ENCODE measurements at regions not wholly inside any gene's neighbourhood (a gene's known extent, or its start where the extent isn't known, plus 50 kb on each side); places are given as distances from the start of the nearest gene placed in this dataset.

DNA sequence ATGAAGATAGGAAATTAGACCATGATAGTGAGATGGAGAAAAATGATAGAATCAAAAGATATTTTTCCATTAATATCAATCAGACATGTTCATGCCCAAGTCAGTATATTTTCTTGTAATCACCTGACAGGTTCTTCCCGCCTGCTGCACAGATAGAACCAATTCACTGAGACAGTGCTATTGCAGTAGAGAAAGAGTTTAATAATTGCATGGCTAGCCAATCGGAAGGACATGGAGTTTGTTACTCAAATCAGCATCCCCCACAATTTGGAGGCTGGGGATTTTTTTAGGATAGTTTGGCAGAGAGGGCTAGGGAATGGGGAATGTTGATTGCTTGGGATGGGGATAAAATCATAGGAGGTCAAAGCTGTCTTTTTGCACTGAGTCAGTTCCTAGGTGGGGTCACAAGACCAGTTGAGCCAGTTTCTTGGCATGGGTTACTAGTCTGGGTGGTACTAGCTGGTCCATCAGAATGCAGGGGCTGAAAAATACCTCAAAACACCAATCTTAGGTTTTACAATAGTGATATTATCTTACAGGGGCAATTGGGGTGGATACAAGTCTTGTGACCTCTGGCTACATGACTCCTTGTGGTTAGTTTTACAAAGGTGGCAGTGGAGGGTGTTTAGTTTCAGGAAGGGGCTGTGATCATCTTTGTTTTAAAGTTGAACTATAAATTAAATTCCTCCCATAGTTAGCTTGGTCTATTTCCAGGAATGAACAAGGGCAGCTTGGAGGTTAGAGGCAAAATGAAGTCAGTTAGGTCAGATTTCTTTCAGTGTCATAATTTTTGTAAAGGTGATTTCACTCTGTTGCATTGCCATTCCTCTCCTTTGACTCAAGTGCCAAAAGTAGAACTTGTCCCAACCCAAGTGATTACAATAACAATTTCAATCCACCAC is 100.3 kb upstream of the PDE5A start:
- no peak for ATAC-seq (ENCODE audit: low FRiP score)
- TF ChIP-seq, protein P1, sequence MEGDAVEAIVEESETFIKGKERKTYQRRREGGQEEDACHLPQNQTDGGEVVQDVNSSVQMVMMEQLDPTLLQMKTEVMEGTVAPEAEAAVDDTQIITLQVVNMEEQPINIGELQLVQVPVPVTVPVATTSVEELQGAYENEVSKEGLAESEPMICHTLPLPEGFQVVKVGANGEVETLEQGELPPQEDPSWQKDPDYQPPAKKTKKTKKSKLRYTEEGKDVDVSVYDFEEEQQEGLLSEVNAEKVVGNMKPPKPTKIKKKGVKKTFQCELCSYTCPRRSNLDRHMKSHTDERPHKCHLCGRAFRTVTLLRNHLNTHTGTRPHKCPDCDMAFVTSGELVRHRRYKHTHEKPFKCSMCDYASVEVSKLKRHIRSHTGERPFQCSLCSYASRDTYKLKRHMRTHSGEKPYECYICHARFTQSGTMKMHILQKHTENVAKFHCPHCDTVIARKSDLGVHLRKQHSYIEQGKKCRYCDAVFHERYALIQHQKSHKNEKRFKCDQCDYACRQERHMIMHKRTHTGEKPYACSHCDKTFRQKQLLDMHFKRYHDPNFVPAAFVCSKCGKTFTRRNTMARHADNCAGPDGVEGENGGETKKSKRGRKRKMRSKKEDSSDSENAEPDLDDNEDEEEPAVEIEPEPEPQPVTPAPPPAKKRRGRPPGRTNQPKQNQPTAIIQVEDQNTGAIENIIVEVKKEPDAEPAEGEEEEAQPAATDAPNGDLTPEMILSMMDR (IDR thresholded peaks at IDR 0.05) = no peak

DNA sequence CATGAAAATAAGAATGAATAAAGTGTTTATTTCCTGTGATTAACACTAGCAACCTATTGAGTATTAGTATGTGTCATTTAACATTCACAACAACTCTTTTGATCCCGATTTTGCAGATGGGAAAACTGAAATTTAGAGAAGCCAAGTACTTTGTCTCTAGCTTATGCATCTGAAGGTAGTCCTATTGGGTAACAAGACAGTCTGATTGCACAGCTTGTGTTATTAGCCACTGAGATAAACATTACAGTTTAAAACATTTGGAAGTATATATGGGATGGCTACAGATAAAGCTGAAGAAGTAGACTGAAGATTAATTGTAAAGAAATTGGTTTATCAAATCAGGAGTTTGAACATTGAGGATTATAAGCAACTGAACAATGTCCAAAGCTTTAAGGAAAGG is 99.6 kb upstream of the PDE5A start:
- DNase-seq (ENCODE audit: low spot score) = no peak
- TF ChIP-seq, protein P1 (IDR thresholded peaks at IDR 0.05) = no peak
- no peak for ATAC-seq (ENCODE audit: low FRiP score)

More for the DNA sequence above, 100.3 kb upstream of the PDE5A start:
- no peak for DNase-seq (ENCODE audit: low spot score)

DNA sequence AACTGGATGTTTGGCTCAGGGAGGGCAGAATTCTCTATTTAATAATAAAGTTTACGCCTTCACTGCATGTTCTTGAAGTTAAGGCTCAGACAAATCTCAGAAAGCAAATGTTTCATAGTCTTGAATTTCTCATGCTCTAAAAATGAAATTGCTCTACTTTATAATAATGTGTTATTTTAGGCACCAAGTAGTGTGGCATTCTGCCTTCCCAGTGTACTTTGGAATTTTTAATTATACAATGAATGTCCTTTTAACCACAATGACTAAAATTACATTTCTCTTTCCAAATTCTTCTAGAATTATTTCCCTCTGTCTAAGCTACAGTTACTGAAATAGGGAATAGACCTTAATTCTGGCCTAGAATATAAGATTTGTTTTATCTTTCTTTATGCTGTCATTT is 97.9 kb upstream of the PDE5A start:
- DNase-seq (ENCODE audit: low spot score) = no peak
- no peak for ATAC-seq (ENCODE audit: low FRiP score)
- TF ChIP-seq, protein P1 (IDR thresholded peaks at IDR 0.05) = no peak

DNA sequence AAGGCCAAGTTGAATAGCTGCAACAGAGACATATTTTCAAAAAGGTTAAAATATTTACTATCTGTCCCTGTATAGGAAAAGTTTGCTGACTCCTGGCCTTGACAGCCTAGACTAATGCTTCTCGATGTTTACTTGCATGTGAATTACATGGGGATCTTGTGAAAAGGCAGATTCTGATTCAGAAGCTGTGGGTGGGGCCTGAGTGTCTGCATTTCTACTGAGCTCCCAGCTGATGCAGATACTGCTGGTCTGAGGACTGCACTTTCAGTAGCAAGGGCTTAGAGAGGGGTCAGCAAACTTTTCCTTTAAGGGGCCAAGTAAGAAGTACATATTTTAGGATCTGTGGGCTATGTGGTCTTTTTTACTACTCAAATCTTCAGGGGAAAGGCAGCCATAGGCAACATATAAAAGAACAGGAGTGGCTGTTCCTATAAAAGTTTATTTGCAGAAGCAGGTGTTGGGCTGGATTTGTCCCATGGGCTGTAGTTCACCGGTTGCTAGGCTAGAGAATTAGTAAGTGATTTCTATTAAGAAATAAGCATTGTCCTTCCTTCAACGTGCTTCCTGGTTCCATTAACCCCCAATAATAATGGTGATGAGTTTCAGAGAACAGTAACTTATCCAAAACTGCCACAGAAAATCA is 97.2 kb upstream of the PDE5A start:
- ATAC-seq (ENCODE audit: low FRiP score) (no peak), DNase-seq (ENCODE audit: low spot score) (no peak)
- TF ChIP-seq, protein P1 (IDR thresholded peaks at IDR 0.05) = no peak

DNA sequence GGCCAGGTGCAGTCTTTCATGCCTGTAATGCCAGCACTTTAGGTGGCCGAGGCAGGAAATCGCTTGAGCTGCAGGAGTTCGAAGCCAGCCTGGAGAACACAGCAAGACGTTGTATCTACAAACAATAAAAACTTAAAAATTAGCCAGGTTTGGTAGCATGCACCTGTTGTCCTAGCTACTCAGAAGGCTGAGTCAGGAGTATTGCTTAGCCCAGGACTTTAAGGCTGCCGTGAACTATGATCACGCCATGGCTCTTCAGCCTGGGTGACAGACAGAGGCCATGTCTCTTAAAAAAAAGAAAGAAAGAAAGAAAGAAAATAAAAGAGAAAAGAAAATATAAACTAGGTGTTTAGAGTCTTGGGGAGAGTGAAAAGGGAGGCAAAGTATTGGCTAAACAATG is 96.4 kb upstream of the PDE5A start:
- ATAC-seq (ENCODE audit: low FRiP score) (no peak), DNase-seq (ENCODE audit: low spot score) (no peak)

DNA sequence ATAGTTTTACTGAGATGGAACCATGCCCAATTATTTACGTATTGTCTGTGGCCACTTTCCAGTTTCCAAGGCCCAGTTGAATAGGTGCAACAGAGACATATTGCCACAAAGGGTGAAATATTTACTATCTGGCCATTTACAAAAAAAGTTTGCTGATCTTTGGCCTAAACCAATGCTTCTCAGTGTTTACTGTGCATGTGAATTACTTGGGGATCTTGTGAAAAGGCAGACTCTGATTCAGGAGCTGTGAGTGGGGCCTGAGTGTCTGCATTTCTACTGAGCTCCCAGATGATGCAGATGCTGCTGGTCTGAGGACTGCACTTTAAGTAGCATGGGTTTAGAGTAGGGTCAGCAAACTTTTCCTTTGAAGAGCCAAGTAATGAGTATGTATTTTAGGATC is 94.1 kb upstream of the PDE5A start:
- ATAC-seq (ENCODE audit: low FRiP score) = no peak
- DNase-seq (ENCODE audit: low spot score) = no peak
- TF ChIP-seq, protein P1 (IDR thresholded peaks at IDR 0.05) = no peak

More for the DNA sequence above, 96.4 kb upstream of the PDE5A start:
- TF ChIP-seq, protein P1 (IDR thresholded peaks at IDR 0.05) = no peak
